ENCODE measurements at regions not wholly inside any gene's neighbourhood (a gene's known extent, or its start where the extent isn't known, plus 50 kb on each side); places are given as distances from the start of the nearest gene placed in this dataset.

DNA sequence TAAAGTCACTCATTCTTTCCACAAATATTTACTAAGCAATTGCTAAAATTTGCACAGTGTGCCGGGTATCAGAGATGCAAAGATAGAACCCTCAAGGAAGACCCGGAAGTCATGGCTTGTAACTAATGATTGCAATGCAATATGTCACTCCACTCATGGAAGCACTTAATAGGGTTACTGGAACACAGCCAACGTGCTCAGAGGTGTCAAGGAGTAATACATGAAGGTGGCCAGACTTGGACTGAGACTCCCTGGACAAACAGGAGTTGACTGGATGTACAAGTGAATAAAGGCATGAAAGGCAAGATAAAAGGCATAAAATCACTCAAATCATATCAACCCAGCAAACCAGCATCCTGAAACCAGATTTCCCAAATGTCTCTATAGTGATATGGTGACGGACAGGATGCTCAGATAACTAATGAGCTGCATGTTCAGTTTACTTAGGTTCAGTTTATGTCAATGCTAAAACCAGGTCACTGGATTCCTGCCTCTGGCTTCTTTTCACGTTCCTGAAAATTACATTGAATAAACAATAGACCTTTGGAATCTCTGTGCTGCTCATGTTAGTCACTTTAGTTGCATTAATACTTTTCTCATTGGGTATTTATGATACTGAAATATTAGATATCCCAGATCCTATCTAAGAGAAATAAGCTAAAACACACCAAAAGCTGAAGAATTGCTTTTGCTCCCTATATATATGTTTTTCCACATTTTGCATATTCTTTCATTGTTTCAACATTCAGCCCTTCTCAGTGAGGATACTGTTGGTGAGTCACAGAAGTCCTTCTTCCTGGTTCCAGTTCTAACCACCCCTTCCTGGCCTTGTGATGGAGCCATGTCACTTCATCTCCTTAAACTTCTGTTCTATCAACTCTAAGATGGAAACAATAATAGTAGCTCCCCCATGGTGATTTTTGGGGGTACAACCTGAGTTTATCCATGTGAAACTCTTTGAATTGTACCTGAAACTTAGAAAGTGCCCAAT lies 688.9 kb upstream of the ID2 start:
- DNase-seq = no peak

DNA sequence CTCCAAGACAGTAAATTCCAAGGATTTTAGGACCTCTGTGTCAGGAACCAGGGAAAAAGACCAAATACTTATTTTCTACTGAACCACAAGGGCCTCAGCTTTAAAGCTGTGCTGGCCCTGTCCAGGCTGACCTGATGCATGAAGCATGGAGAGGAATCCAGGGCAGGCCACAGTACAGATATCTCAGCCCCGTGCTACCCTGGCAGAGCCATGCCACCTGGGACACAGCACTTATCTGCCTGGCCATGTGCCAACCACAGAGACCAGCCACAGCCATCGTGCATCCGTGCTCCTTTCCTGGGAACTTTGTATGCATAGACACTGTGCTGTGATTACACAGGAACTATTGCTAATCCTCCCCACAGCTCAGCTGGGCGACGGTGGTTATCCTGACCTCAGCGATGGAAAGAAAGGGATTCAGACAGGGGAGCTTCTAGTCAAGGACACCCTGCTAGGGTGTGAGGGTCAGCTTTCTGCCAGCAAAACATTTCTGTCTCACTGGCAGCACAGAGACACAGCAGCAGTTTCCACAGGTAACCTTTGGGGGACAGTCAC lies 687.4 kb upstream of the ID2 start:
- DNase-seq = no peak

GRCh38 chr2:7997279-7997678 lies 684.6 kb upstream of the ID2 start:
- no peak for DNase-seq

DNA sequence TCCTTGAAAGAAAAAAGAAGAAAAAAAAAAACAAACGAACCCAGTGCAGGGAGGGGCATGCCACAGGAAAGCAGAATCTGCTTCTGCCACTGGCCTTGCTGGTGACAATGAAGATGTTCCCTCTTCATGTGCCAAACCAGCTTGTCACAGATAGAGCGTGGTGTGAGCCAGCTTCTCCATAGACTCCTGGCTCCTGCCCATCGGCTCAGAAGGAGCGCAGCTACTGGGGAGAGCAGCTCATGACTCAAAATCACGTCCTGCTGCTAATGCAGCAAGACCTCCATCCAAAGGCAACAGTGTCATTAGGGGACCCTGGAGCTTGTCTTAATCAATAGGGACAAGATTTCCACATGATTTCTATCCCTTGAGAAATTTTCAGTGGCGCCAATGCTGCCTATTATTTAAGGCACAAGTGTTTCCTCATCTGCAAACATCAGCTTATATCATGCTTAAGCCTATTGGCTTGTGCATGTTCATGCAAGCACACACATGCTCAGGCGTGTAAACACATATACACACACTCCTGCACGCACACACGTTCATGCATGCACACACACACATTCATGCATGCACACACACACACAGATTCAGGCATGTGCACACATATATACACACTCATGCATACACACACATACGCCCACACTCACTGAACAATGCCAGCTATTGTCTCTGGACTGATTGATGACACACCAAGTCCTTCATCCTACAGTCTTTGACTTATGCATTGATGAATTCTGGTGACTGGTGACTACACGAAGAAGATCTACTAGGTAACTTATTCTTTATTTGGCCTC lies 682.0 kb upstream of the ID2 start:
- DNase-seq = no peak

GRCh38 chr2:8000870-8001269 lies 681.0 kb upstream of the ID2 start:
- DNase-seq = no peak

- DNase-seq = no peak
Measured at GRCh38 chr2:8002765-8003393, 679.0 kb upstream of the ID2 start.

GRCh38 chr2:8003462-8004075 lies 678.3 kb upstream of the ID2 start:
- no peak for DNase-seq

DNA sequence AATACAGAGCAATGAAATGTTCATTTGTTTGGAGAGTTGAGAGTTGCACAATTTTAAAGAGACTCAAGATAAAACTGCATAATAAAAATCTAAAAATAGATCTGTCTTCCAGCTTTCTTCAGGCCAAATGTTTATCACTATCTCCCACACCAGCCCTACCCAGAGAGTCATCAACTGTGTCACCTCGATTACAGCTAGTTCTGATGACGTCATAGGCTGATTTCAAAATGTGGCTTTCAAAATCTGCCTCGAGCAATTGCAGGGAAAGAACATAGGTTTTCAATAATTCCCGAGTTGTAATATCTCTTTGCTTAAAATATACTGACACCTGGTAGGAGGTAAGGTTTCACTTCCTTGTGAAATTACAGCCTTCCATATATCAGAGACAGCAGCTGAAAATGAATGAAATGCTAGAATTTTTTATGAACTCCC lies 677.6 kb upstream of the ID2 start:
- DNase-seq = no peak

GRCh38 chr2:8006181-8006580 lies 675.7 kb upstream of the ID2 start:
- DNase-seq = no peak

GRCh38 chr2:8006626-8007025 lies 675.2 kb upstream of the ID2 start:
- DNase-seq = no peak

GRCh38 chr2:8009010-8009597 lies 672.8 kb upstream of the ID2 start:
- DNase-seq = no peak

DNA sequence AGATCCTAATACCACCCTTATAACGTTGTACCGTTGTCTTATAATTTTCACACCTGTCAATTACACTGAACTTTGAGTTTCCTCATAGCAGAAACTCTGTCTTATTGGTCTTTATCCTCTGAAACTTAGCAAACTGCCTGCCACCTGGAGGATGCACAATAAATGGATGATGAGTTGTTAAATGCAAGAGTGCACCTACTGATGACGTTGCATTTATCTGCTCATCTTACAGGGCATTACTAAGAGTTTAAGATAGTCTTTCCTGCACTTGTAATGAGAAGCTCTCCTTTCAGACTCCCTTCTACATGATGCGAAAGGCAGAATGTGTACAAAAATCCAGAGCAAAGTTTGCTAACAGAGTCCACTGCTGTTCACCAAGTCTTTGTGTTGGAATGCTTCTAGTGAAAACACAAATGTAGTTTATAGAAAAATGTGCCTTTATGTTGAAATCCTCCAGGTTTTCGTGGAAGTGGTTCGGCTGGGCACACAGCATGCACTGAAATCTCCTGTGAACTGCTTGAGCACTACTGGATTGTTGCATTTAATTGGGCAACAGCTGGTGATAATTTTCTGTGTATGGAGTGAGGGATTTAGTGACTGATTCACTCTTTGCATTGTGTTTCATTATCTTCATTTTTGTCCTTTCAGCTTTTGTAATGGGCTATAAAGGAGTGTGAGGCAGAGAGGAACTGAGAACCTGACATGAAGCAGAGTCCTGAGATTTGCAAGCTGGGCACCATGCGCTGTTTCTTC lies 665.8 kb upstream of the ID2 start:
- no peak for DNase-seq

GRCh38 chr2:8016688-8017087 lies 665.2 kb upstream of the ID2 start:
- no peak for DNase-seq

DNA sequence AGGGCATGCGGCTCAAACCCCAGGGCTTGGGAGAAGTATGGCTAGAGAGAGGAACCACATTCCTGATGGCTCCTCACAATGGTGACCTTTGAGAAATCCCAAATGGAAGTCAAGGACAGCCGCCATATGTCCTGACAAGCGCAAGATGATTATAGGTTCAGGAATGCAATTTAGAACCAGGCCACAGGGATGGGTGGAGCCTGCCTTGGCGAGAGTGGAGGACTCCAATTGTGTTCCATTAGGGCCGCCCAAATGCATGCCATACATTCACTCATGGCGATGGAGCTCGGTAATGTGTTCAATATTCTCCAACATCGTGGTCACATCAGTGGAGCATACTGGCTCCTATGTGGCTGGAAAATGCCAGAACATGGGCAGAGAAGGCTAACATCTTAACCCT lies 662.9 kb upstream of the ID2 start:
- DNase-seq = no peak

GRCh38 chr2:8019934-8020333 lies 661.9 kb upstream of the ID2 start:
- DNase-seq = no peak

GRCh38 chr2:8021921-8022320 lies 659.9 kb upstream of the ID2 start:
- no peak for DNase-seq

GRCh38 chr2:8022908-8023640 lies 658.8 kb upstream of the ID2 start:
- DNase-seq = no peak

DNA sequence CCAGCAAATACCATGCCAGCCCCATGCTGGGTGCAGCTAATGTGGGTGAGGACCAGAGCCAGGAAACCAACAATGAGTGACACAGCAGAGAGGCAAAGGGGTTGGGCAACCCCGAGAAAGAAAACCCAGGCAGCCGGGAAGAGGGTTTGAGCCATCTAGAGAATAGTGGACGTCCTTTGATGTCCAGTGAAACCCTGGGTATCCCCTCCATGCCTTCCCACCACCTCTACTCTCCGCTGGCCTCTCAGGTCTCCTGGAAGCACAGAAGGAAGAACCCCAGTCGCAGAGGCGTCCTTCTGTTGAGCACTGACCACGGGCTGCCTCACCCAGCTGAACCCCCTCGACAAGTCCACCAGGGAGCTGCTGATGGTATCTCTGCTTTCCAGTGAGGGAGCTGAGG lies 657.4 kb upstream of the ID2 start:
- DNase-seq = no peak

- no peak for DNase-seq
Measured at GRCh38 chr2:8026381-8026780, 655.5 kb upstream of the ID2 start.

DNA sequence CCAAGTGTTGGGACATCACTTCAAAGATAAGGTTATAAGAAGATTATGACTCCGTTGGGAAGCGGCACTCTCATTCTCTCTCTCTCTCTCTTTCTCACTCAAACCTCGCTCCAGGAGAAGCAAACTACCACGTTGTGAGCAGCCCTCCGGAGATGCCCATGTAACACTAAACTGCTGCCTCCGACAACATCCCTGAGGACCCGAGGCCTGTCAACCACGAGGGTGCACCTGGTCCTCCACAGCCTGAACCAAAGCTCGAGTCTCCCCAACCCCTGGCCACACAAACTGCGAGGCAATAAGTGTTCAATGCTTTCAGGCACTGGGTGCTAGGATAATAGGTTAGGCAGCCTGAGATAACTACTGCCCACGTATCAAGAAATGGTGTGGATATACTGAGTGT lies 654.5 kb upstream of the ID2 start:
- DNase-seq = no peak

DNA sequence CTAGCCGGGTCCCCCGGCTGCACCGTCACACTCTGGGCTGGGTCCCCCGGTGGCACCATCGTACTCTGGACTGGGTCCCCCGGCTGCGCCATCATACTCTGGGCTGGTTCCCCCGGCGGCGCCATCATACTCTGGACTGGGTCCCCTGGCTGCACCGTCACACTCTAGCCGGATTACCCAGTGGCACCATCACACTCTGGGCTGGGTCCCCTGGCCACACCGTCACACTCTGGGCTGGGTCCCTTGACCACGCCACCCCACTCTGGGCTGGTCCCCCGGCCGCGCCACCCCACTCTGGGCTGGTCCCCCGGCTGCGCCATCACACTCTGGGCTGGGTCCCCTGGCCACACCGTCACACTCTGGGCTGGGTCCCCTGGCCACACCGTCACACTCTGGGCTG lies 653.8 kb upstream of the ID2 start:
- no peak for DNase-seq

Data from GOT3 (cell line).